Suppressor macrophage (primary cell): ENCODE measurements at regions not wholly inside any gene's neighbourhood (a gene's known extent, or its start where the extent isn't known, plus 50 kb on each side); places are given as distances from the start of the nearest gene placed in this dataset.
A peak's percentile ranks its signal among the peaks of the same experiment; 100 is the strongest.

Source experiments
- DNase-seq, 4 experiments: peaks; one replicate each; pipeline ENCODE4 v3.0.0-alpha.2; 2020 to 2022

DNA sequence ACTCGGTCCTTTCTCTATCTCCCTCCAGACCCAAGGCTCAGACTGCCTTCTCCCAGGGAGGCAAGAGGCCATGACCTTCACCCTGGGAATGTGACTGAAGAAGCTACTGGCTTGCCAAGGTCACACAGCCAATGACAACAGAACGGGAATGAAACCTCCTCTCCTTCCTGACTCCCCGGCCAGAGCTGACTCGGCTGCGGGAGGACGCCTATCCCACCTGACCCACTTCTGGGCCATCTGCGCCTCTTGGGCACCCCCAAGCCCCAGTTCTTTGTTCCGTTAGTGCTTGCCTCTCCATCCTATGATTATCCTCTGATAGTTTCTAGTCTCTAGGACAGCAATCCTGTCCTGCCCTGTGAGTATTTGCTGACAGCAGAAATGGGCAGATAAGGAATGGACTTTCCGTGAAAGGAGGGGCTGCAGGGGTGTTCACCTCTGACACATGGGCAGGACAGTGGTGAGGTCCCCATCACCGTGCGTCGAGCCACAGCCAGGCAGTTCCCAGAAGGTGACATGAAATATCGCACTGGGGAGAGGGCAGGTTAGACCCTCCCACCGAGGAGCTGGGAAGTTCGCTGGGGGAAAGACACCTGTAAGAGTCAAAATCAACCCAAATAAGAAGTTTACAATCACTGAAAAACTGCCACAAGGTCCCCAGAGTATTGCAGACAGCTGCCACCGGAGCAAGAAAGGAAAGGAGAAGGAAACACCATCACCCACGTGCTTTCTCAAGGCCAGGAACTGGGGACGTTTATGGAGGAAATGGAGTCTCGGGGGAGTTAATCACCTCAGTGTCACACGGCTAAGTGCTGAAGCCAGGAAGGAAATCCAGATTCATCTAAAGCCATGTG, 63.0 kb downstream of the INSIG1 start:
- peak; percentile 62 to 85 (median 80) for DNase-seq

DNA sequence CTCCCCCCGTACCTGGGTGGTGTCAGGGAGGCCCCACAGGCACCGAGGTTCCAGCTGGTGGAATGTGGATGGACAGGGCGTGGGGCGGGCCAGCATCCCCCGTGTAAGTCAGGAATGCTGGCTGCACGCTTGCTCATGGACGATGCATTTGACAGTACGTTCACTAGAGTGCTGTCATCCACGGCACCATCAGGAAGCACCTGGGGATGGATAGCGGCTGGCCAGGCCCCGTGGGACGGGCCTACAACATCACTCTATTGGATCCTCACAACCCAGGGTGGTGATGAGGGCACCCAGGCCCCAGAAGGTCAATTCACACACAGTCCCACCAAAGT, 63.6 kb downstream of the INSIG1 start:
- no peak for DNase-seq

- no peak for DNase-seq
These were observed 64.3 kb downstream of the INSIG1 start for GRCh38 chr7:155361947-155362346.

- no peak for DNase-seq
These were observed 64.9 kb downstream of the INSIG1 start for GRCh38 chr7:155362380-155363145.

DNA sequence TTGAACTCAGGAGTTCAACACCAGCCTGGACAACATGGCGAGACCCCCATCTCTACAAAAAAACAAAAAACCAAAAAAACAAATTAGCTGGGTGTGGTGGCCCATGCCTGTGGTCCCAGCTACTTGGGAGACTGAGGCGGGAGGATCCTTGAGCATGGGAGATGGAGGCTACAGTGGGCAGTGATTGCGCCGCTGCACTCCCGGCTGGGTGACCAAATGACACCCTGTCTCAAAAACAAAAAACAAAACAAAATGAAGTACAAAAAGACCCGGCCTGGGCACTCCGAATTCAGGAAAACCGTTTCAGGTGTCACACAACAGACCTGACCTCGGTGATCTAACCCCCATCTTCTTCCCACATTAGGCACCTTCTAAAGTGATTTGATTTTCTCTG, 65.5 kb downstream of the INSIG1 start:
- no peak for DNase-seq

- DNase-seq = no peak
These were observed 66.3 kb downstream of the INSIG1 start for GRCh38 chr7:155363852-155364600.

GRCh38 chr7:155365146-155365874, 67.6 kb downstream of the INSIG1 start:
- DNase-seq = no peak

DNA sequence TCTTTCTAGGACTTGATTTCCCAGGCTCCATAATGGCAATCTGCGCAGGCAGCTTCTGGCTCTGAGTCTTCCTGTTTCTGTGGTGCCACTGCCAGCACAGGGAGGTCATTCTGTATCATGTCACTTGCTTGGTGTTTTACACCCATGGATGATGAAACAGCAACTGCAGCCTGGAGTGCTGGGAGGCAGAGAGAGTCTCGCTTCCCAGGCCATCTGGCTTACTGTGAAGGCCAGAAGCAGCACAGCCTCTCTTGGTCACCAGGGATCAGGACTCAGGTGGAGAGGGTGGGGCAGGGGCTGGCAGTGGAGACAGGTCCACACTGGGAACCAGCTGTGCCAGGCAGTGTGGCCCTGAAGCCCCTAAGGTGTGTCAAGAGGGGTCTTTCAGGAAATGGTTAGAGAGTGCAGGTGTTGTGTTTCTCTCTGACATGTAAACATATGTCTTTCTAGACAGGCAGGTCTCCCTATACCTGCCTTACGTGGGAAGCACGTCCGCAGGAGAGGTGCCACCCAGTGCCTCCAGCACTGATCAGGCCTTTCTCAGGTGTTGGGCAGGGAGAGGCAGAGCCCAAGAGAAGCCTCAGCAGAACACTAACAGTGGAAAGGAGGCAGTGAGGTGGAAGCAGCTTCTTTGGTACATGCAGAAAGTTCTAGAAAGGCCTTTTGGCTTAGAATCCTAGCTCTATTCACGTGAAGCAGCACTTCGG, 71.4 kb downstream of the INSIG1 start:
- peak in 3 of 4 experiments; percentile 48 to 59 (median 57) for DNase-seq

GRCh38 chr7:155369766-155370165, 72.1 kb downstream of the INSIG1 start:
- no peak for DNase-seq

DNA sequence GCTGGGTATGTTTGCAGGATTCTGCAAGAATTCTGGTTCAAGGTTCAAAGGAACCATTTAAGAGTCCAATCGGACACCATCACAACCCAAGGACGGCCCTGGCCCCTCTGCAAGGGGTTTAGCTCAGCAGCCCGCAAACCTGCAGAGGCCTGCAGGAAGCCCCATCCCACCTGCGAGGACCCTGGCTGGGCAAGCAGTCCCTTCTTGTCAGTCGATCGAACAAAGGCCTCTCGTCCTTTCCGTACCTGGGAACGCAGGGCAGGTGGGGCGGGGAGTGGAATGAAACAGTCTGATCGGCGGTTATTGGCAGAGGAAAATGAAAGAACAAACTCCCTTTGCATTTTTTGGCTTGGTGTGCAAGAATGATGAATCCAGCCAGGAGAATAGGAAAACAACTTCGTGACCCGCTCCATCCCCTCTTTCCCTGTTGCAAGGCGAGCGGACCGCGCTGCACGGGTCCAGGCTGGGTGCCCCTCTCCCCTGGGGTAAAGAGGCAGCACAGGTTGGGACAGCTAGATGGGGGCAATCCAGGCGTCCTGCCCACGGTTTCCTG, 73.7 kb downstream of the INSIG1 start:
- no peak for DNase-seq

DNA sequence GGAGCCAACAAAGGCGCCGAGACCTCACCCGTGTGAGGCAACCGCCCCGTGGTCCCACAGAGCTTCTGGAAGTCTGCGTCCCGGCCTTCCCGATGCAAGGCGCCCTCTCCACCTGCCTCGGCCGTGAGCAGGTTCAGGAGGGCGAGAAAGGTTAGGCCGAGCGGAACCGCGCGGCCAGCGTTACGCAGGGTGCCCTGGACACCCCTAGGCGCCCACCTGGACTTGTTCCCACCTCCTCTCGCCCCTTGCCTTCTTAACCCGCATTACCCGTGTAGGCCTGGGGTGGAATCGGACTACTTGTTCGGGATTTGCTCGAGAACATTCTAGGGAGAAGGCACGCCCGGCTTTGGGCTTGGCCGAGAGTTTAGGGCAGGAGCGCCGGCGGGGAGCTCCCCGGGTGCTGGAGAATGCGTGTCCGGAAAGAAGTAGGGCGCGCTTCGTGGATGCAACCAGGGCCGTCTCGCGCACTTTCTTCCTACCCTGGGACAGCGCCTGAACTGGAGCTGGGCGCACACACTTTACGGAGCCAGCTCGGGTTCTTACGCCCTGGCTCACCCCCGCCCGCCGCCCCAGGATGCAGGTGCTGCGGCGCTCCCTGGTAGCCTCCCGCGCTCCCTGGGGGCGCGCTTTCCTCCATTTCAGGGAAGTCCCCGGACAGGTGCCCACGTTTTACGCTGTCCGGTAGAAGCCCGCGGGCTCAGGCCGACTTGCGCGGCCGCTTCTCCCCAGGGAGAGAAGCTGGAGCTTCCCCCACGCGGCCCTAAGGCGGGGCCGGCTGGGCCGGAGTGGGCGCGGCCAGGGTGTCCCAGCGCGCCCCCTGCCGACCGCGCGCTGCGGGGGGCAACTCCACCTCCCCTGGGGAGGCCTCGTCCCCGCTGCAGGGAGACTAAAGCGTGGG, 74.5 kb downstream of the INSIG1 start:
- peak; percentile 63 to 89 (median 78) for DNase-seq

DNA sequence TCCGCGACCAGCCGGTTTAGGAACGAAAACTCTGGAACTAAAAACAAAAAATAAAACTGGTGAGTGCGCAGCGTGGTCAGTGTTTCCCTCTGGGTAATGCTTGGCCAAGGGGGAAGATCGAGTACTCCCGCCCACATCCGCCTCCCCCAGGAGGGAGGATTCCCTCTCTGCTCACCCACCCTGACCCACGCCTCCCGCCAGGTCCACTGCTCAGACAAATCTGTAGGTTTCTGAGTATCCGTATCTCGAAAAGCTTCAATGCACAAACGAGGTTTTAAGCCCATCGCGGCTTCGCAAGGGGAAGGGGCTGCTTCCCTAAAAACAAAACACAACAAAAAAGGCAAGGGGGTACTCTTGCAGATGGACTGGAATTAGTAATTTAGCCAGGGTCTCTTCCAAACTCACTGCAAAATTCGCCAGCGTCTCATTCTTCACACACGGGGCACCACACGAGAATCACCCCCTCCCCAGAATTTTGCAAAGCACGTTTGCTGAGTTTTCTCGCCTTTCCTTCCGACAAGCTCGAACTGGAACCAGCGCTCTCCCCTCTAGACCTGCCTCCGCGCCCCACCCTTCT, 75.2 kb downstream of the INSIG1 start:
- no peak for DNase-seq

- DNase-seq = peak in 2 of 4 experiments; percentile 33 to 53
These were observed 75.9 kb downstream of the INSIG1 start for GRCh38 chr7:155373359-155374273.

GRCh38 chr7:155374276-155375252, 76.9 kb downstream of the INSIG1 start:
- DNase-seq = peak in 1 of 4 experiments; percentile 43

DNA sequence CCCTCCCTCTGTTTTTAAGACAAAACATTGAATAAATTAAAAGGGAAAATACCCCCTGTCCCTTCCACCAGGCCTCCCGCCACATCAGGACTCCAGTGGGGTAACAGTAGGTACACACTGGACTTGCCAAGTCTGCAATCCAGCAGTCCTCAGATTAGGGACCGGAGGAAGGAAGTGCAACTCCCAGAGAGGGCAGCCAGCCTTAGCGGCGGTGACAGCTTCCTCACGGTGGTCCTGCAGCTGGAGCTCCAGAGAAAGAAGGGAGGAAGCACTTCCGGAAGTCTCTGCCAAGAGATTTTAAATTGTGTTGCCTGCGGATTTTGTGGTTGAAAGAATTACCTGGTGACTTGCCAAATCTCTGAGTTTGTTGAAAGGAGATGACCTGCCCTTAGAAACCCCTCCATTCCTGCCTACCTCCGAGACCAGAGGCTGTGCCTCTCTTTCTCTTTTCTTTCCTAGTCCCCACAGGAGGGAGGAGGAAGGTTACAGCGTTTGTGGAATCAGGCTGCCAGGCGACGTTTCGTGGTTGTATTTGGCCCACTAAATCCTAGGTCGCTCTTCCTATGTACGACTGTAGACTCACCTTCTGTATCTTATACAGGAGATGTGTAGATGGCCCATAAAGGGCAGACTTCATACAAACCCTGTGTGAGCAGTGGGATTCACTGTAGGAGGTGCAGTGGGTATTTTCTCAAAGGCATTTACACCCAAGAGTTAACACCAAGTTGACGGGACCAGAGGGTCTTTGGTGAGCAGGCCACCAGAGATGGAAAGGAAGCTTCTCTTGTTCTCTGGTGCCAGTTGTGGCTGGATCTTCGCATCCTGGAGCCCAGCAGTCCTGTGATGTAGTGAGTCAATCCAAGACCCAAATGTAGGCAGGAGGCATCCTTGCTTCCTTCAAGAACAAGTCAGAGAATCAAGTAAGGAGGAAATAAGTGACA, 77.9 kb downstream of the INSIG1 start:
- DNase-seq = peak in 2 of 4 experiments; percentile 31 to 37

DNA sequence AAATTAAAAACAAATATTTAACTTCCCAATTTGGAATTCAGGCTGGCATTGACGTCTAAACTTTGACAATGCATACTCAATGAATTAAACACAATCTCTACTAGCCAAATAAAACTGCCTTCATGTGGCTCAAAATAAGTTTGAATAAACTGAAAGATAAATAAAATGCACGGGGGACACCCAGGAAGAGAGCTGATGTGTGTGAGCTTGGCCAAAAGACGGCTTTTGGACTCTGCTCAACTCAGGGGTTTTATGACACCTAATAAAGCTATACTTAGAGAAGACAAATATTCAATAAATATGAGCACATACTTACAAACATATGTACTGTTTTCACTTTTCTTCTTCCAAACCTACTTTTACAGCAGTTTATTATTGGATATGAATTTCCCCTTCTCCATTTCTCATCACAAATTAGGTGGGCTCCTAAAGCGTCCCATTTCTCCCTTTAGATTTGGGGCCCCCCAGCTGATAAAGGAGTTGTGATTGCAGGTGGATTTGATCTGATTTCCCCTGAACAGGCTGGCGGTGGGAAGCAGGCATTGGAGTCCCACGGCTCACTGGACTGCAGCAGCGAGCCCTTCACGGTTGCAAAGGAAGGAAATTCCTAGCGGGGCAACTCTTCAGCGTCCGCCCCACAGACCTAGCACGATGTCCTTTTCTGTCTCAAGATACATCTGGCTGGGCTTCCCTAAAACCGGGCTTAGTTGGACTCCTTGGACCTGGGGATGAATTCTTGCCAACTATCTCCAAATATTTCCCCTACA, 79.6 kb downstream of the INSIG1 start:
- no peak for DNase-seq
